ENCODE measurements at regions not wholly inside any gene's neighbourhood (a gene's known extent, or its start where the extent isn't known, plus 50 kb on each side); places are given as distances from the start of the nearest gene placed in this dataset.

- TF ChIP-seq CTCF (IDR thresholded peaks at IDR 0.05; ENCODE audit: control extremely low read depth, extremely low read depth): no peak
- ATAC-seq (ENCODE audit: insufficient read depth, low FRiP score): no peak
- peaks cover 0 to 11% (median 2%) of the 10 kb centered on the region in 5 donors for H3K4me1 ChIP-seq (ENCODE audit: control insufficient read depth in 5 of 5, insufficient read depth in 5 of 5, low read length in 5 of 5)
- H3K4me3 ChIP-seq: no peak overlapping the region
- no peaks in the 10 kb centered on the region for H3K27me3 ChIP-seq (ENCODE audit: control insufficient read depth in 3 of 3, insufficient read depth in 3 of 3, low read length in 2 of 3)
- no peak for DNase-seq
- no peaks in the 10 kb centered on the region for H3K9me3 ChIP-seq (ENCODE audit: control insufficient read depth in 4 of 4, insufficient read depth in 3 of 4, low read length in 3 of 4)
- H3K9ac ChIP-seq (ENCODE audit: insufficient read depth in 1 of 2, low read length in 2 of 2): no peak overlapping the region
- H3K36me3 ChIP-seq (ENCODE audit: control insufficient read depth in 4 of 4, insufficient read depth in 4 of 4, low read length in 4 of 4): no peaks in the 10 kb centered on the region
- no peak overlapping the region for H3K27ac ChIP-seq (ENCODE audit: low read depth in 1 of 2, low read length in 1 of 2)
- WGBS, 2 donors: 85 to 86% methylated on average over 2 of the region's 2 CpGs
These were observed 284.9 kb downstream of the TMEM38B start for GRCh38 chr9:105979290-105979689.

- Histone ChIP-seq H3K4me3 (no peak overlapping the region), H3K36me3 (ENCODE audit: control insufficient read depth in 4 of 4, insufficient read depth in 4 of 4, low read length in 4 of 4) (no peaks in the 10 kb centered on the region), H3K27ac (ENCODE audit: low read depth in 1 of 2, low read length in 1 of 2) (no peak overlapping the region), H3K9ac (ENCODE audit: insufficient read depth in 1 of 2, low read length in 2 of 2) (no peak overlapping the region), H3K4me1 (ENCODE audit: control insufficient read depth in 5 of 5, insufficient read depth in 5 of 5, low read length in 5 of 5) (no peaks in the 10 kb centered on the region), H3K27me3 (ENCODE audit: control insufficient read depth in 3 of 3, insufficient read depth in 3 of 3, low read length in 2 of 3) (no peaks in the 10 kb centered on the region), H3K9me3 (ENCODE audit: control insufficient read depth in 4 of 4, insufficient read depth in 3 of 4, low read length in 3 of 4) (no peaks in the 10 kb centered on the region)
- TF ChIP-seq CTCF (IDR thresholded peaks at IDR 0.05; ENCODE audit: control extremely low read depth, extremely low read depth): no peak
- ATAC-seq (ENCODE audit: insufficient read depth, low FRiP score) (no peak), DNase-seq (no peak)
- 83 to 85% methylated on average over 2 of the region's 2 CpGs for WGBS, 2 donors
These were observed 290.4 kb downstream of the TMEM38B start for GRCh38 chr9:105984714-105985113.

- Histone ChIP-seq H3K9me3 (ENCODE audit: control insufficient read depth in 4 of 4, insufficient read depth in 3 of 4, low read length in 3 of 4) (no peaks in the 10 kb centered on the region), H3K36me3 (ENCODE audit: control insufficient read depth in 4 of 4, insufficient read depth in 4 of 4, low read length in 4 of 4) (no peaks in the 10 kb centered on the region), H3K9ac (ENCODE audit: insufficient read depth in 1 of 2, low read length in 2 of 2) (no peak overlapping the region), H3K4me1 (ENCODE audit: control insufficient read depth in 5 of 5, insufficient read depth in 5 of 5, low read length in 5 of 5) (no peaks in the 10 kb centered on the region), H3K4me3 (no peak overlapping the region), H3K27ac (ENCODE audit: low read depth in 1 of 2, low read length in 1 of 2) (no peak overlapping the region), H3K27me3 (ENCODE audit: control insufficient read depth in 3 of 3, insufficient read depth in 3 of 3, low read length in 2 of 3) (no peaks in the 10 kb centered on the region)
- 75 to 83% methylated on average over 9 of the region's 9 CpGs for WGBS, 2 donors
- no peak for TF ChIP-seq CTCF (IDR thresholded peaks at IDR 0.05; ENCODE audit: control extremely low read depth, extremely low read depth)
- no peak for DNase-seq
- ATAC-seq (ENCODE audit: insufficient read depth, low FRiP score): no peak
These were observed 298.9 kb downstream of the TMEM38B start for GRCh38 chr9:105993116-105993854.
